ENCODE measurements at regions not wholly inside any gene's neighbourhood (a gene's known extent, or its start where the extent isn't known, plus 50 kb on each side); places are given as distances from the start of the nearest gene placed in this dataset.

DNA sequence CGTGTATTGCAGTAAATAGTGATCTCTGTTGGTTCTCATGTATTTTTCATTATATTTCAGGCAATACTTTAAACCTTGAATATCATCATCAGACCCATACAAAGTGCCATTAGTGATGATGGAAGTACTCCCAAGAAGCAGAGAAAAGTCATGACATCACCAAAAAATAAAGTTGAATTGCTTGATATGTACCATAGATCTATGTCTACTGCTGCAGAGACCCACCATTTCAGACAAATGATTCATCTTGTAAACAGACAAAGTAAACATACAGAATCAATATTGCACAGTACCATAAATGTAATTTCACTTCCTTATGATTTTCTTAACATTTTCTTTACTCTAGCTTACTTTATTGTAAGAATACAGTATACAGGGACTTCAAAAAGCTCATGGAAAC, 347.8 kb downstream of the IPMK start:
- WGBS (ENCODE audit: insufficient coverage) = no CpG with 5 or more reads among the region's 1 CpG
- Histone ChIP-seq H3K9me3 (ENCODE audit: control extremely low read depth in 1 of 5, control insufficient read depth in 4 of 5, insufficient read depth in 2 of 5, low read depth in 1 of 5, low read length in 4 of 5) (peaks cover 0 to 2% (median 0%) of the 10 kb centered on the region in 5 experiments), H3K4me1 (ENCODE audit: control extremely low read depth in 1 of 4, control insufficient read depth in 4 of 4, insufficient read depth in 4 of 4, low read length in 3 of 4) (no peaks in the 10 kb centered on the region), H3K27me3 (replicated peaks in 2 of 5; ENCODE audit: control insufficient read depth in 4 of 5, insufficient read depth in 5 of 5, low read length in 4 of 5) (no peaks in the 10 kb centered on the region), H3K36me3 (ENCODE audit: control insufficient read depth in 4 of 4, insufficient read depth in 4 of 4, low read length in 3 of 4) (no peaks in the 10 kb centered on the region), H3K27ac (ENCODE audit: insufficient read depth in 1 of 2, low read depth in 1 of 2, low read length in 2 of 2, poor library complexity in 1 of 2, severe bottlenecking in 2 of 2) (no peak overlapping the region), H3K4me3 (ENCODE audit: control insufficient read depth in 1 of 7, extremely low read depth in 1 of 7, insufficient read depth in 4 of 7, low read depth in 2 of 7, low read length in 6 of 7) (no peak overlapping the region)
- ChIA-PET POLR2A (no interaction called here), CTCF (no interaction called here)
- DNase-seq = no peak

DNA sequence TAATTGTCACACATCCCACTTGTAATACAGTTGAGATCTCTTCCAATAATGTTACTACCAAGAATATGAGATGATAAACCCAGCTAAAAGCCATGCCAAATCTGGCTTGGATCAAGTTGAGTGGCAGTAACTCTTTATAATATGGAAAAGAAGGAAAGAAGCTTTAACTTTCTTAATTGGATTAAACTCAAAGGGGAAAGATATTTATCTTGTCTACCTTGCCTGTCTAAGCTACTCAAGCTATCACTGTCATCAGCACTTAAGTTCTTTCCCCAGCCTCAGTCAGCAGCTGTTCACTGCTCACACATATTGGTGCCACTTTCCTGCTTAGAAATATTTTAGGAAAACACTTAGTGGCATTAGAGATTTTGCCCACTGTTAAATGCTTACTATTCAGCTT, 350.7 kb downstream of the IPMK start:
- H3K4me1 ChIP-seq (ENCODE audit: control extremely low read depth in 1 of 4, control insufficient read depth in 4 of 4, insufficient read depth in 4 of 4, low read length in 3 of 4) = no peaks in the 10 kb centered on the region
- H3K27ac ChIP-seq (ENCODE audit: insufficient read depth in 1 of 2, low read depth in 1 of 2, low read length in 2 of 2, poor library complexity in 1 of 2, severe bottlenecking in 2 of 2) = no peak overlapping the region
- no peaks in the 10 kb centered on the region for H3K36me3 ChIP-seq (ENCODE audit: control insufficient read depth in 4 of 4, insufficient read depth in 4 of 4, low read length in 3 of 4)
- no peak for DNase-seq
- ChIA-PET POLR2A (no interaction called here), CTCF (no interaction called here)
- peaks cover 0 to 2% (median 0%) of the 10 kb centered on the region in 5 experiments for H3K9me3 ChIP-seq (ENCODE audit: control extremely low read depth in 1 of 5, control insufficient read depth in 4 of 5, insufficient read depth in 2 of 5, low read depth in 1 of 5, low read length in 4 of 5)
- H3K27me3 ChIP-seq (replicated peaks in 2 of 5; ENCODE audit: control insufficient read depth in 4 of 5, insufficient read depth in 5 of 5, low read length in 4 of 5) = no peaks in the 10 kb centered on the region
- H3K4me3 ChIP-seq (ENCODE audit: control insufficient read depth in 1 of 7, extremely low read depth in 1 of 7, insufficient read depth in 4 of 7, low read depth in 2 of 7, low read length in 6 of 7) = no peak overlapping the region

DNA sequence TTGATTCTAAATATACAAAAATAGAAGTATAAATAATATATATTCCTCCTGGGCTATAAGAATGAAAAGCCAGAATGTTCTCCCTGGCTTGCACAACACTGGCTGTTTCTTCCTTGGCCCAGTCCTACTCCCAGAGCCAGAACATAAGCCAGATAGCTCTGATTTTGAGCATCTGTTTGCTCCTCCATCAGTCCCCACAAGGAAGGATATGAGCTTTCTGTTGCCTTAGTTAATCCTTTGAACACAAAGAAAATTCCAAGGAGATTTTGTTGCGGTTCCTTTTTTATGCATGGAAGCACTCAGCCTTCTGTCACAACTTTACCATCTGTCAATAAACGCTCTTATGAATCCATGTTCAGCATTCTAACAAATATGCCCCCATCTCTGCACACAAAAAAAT, 361.8 kb downstream of the IPMK start:
- WGBS (ENCODE audit: insufficient coverage) = 67% methylated on average over 2 of the region's 2 CpGs
- H3K4me3 ChIP-seq (ENCODE audit: control insufficient read depth in 1 of 7, extremely low read depth in 1 of 7, insufficient read depth in 4 of 7, low read depth in 2 of 7, low read length in 6 of 7) = no peak overlapping the region
- ChIA-PET POLR2A (no interaction called here), CTCF (no interaction called here)
- H3K4me1 ChIP-seq (ENCODE audit: control extremely low read depth in 1 of 4, control insufficient read depth in 4 of 4, insufficient read depth in 4 of 4, low read length in 3 of 4) = no peaks in the 10 kb centered on the region
- no peak overlapping the region for H3K27ac ChIP-seq (ENCODE audit: insufficient read depth in 1 of 2, low read depth in 1 of 2, low read length in 2 of 2, poor library complexity in 1 of 2, severe bottlenecking in 2 of 2)
- no peaks in the 10 kb centered on the region for H3K9me3 ChIP-seq (ENCODE audit: control extremely low read depth in 1 of 5, control insufficient read depth in 4 of 5, insufficient read depth in 2 of 5, low read depth in 1 of 5, low read length in 4 of 5)
- DNase-seq = no peak
- H3K36me3 ChIP-seq (ENCODE audit: control insufficient read depth in 4 of 4, insufficient read depth in 4 of 4, low read length in 3 of 4) = no peaks in the 10 kb centered on the region
- no peaks in the 10 kb centered on the region for H3K27me3 ChIP-seq (replicated peaks in 2 of 5; ENCODE audit: control insufficient read depth in 4 of 5, insufficient read depth in 5 of 5, low read length in 4 of 5)

DNA sequence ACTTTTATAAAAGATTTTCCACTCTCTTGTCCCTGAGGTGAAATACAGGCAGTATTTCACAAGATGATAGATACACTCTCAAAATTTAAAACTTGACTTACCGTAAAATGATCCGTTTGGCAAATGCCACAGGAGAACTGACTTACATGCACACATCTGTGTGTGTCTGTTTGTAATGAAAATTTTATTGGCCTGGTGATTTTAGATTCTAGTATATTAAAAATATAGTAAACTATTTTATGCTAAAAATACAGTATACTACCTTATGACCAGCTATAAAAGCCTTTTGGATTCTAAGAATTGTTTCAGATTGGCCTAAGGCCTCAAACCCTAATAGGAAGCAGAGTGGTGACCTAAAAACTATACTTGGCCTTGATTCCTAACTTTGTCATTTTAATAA, 362.7 kb downstream of the IPMK start:
- POLR2A ChIA-PET = no interaction called here
- Histone ChIP-seq H3K27ac (ENCODE audit: insufficient read depth in 1 of 2, low read depth in 1 of 2, low read length in 2 of 2, poor library complexity in 1 of 2, severe bottlenecking in 2 of 2) (no peak overlapping the region), H3K4me1 (ENCODE audit: control extremely low read depth in 1 of 4, control insufficient read depth in 4 of 4, insufficient read depth in 4 of 4, low read length in 3 of 4) (no peaks in the 10 kb centered on the region), H3K4me3 (ENCODE audit: control insufficient read depth in 1 of 7, extremely low read depth in 1 of 7, insufficient read depth in 4 of 7, low read depth in 2 of 7, low read length in 6 of 7) (no peak overlapping the region), H3K36me3 (ENCODE audit: control insufficient read depth in 4 of 4, insufficient read depth in 4 of 4, low read length in 3 of 4) (no peaks in the 10 kb centered on the region), H3K27me3 (replicated peaks in 2 of 5; ENCODE audit: control insufficient read depth in 4 of 5, insufficient read depth in 5 of 5, low read length in 4 of 5) (no peaks in the 10 kb centered on the region), H3K9me3 (ENCODE audit: control extremely low read depth in 1 of 5, control insufficient read depth in 4 of 5, insufficient read depth in 2 of 5, low read depth in 1 of 5, low read length in 4 of 5) (no peaks in the 10 kb centered on the region)
- DNase-seq = no peak
- WGBS (ENCODE audit: insufficient coverage) = no CpG with 5 or more reads among the region's 2 CpGs
- CTCF ChIA-PET = no interaction called here

DNA sequence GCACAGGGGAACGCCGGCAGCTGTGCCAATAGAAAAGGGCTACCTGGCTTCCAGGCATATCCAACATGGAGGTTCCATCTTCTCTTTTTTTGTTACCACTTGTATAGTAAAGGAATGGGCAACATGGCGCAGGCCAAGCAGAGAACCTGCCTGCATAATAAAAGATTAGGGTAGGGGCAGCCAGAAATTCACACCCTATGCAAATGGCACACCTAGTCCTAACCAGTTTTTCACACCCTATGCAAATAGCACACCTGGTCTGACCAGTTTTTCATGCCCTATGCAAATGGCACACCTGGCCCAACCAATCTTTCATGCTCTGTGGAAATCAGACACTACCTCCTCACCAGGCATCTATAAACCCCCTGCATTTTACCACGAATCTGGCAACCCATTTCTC, 369.5 kb downstream of the IPMK start:
- Histone ChIP-seq H3K27me3 (replicated peaks in 2 of 5; ENCODE audit: control insufficient read depth in 4 of 5, insufficient read depth in 5 of 5, low read length in 4 of 5) (no peaks in the 10 kb centered on the region), H3K9me3 (ENCODE audit: control extremely low read depth in 1 of 5, control insufficient read depth in 4 of 5, insufficient read depth in 2 of 5, low read depth in 1 of 5, low read length in 4 of 5) (no peaks in the 10 kb centered on the region), H3K4me3 (ENCODE audit: control insufficient read depth in 1 of 7, extremely low read depth in 1 of 7, insufficient read depth in 4 of 7, low read depth in 2 of 7, low read length in 6 of 7) (no peak overlapping the region), H3K4me1 (ENCODE audit: control extremely low read depth in 1 of 4, control insufficient read depth in 4 of 4, insufficient read depth in 4 of 4, low read length in 3 of 4) (no peaks in the 10 kb centered on the region), H3K27ac (ENCODE audit: insufficient read depth in 1 of 2, low read depth in 1 of 2, low read length in 2 of 2, poor library complexity in 1 of 2, severe bottlenecking in 2 of 2) (no peak overlapping the region), H3K36me3 (ENCODE audit: control insufficient read depth in 4 of 4, insufficient read depth in 4 of 4, low read length in 3 of 4) (no peaks in the 10 kb centered on the region)
- no peak for DNase-seq
- POLR2A ChIA-PET = no interaction called here
- CTCF ChIA-PET = no interaction called here
- WGBS (ENCODE audit: insufficient coverage) = 69% methylated on average over 3 of the region's 4 CpGs

DNA sequence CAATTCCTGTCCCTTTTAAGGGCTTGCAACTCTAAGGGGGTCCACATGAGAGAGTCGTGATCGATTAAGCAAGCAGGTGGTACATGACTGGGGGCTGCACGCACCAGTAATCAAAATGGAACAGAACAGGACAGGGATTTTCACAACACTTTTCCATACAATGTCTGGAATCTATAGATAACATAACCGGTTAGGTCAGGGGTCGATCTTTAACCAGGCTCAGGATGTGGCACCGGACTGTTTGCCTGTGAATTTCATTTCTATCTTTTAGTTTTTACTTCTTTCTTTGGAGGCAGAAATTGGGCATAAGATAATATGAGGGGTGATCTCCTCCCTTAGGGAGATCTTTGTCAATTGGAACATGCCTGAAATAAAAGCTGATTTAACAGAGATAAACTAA, 370.1 kb downstream of the IPMK start:
- no peak for DNase-seq
- Histone ChIP-seq H3K4me3 (ENCODE audit: control insufficient read depth in 1 of 7, extremely low read depth in 1 of 7, insufficient read depth in 4 of 7, low read depth in 2 of 7, low read length in 6 of 7) (no peak overlapping the region), H3K36me3 (ENCODE audit: control insufficient read depth in 4 of 4, insufficient read depth in 4 of 4, low read length in 3 of 4) (no peaks in the 10 kb centered on the region), H3K9me3 (ENCODE audit: control extremely low read depth in 1 of 5, control insufficient read depth in 4 of 5, insufficient read depth in 2 of 5, low read depth in 1 of 5, low read length in 4 of 5) (peaks cover 0 to under 1% (median 0%) of the 10 kb centered on the region in 5 experiments), H3K27ac (ENCODE audit: insufficient read depth in 1 of 2, low read depth in 1 of 2, low read length in 2 of 2, poor library complexity in 1 of 2, severe bottlenecking in 2 of 2) (no peak overlapping the region), H3K27me3 (replicated peaks in 2 of 5; ENCODE audit: control insufficient read depth in 4 of 5, insufficient read depth in 5 of 5, low read length in 4 of 5) (no peaks in the 10 kb centered on the region), H3K4me1 (ENCODE audit: control extremely low read depth in 1 of 4, control insufficient read depth in 4 of 4, insufficient read depth in 4 of 4, low read length in 3 of 4) (no peaks in the 10 kb centered on the region)
- WGBS (ENCODE audit: insufficient coverage) = 92% methylated on average over 5 of the region's 6 CpGs
- CTCF ChIA-PET = no interaction called here
- POLR2A ChIA-PET = no interaction called here

DNA sequence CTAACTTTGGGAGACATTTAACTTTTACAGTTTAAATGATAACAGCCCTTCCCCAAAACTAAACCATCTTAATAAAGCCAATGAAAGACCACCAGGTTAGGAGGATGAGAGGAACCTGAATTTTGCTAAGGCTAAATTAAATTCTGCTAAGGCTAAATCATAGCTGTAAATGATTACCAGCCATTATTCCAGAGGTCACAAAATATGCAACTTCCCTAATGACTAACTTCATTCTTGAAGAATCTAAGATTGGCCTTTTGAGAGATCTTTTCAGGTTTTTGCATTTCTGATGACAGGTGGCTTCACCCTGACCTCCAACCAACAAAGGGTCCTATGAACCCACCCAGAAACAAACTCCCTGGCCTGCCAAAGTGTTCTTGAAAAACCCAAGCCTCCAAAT, 373.3 kb downstream of the IPMK start:
- Histone ChIP-seq H3K9me3 (ENCODE audit: control extremely low read depth in 1 of 5, control insufficient read depth in 4 of 5, insufficient read depth in 2 of 5, low read depth in 1 of 5, low read length in 4 of 5) (peaks cover 0 to 1% (median 0%) of the 10 kb centered on the region in 5 experiments), H3K27ac (ENCODE audit: insufficient read depth in 1 of 2, low read depth in 1 of 2, low read length in 2 of 2, poor library complexity in 1 of 2, severe bottlenecking in 2 of 2) (no peak overlapping the region), H3K27me3 (replicated peaks in 2 of 5; ENCODE audit: control insufficient read depth in 4 of 5, insufficient read depth in 5 of 5, low read length in 4 of 5) (no peaks in the 10 kb centered on the region), H3K4me1 (ENCODE audit: control extremely low read depth in 1 of 4, control insufficient read depth in 4 of 4, insufficient read depth in 4 of 4, low read length in 3 of 4) (no peaks in the 10 kb centered on the region), H3K36me3 (ENCODE audit: control insufficient read depth in 4 of 4, insufficient read depth in 4 of 4, low read length in 3 of 4) (no peaks in the 10 kb centered on the region), H3K4me3 (ENCODE audit: control insufficient read depth in 1 of 7, extremely low read depth in 1 of 7, insufficient read depth in 4 of 7, low read depth in 2 of 7, low read length in 6 of 7) (no peak overlapping the region)
- ChIA-PET POLR2A (no interaction called here), CTCF (no interaction called here)
- no peak for DNase-seq
